Muscle layer of duodenum (tissue), 2 donors: ENCODE measurements at regions not wholly inside any gene's neighbourhood (a gene's known extent, or its start where the extent isn't known, plus 50 kb on each side); places are given as distances from the start of the nearest gene placed in this dataset.
"Not testable (repeated sequence)": the region's sequence is repeated elsewhere in the genome, so short reads cannot be mapped to it uniquely, and the experiment has no call there.

Experiments
- H3K27ac ChIP-seq: one replicate; pipeline ENCODE4 v1.7.0; 2013; ENCODE audit warnings: mild to moderate bottlenecking, low read length
- H3K27me3 ChIP-seq: one replicate; pipeline ENCODE4 v1.7.0; 2013; ENCODE audit warnings: low read depth, mild to moderate bottlenecking, control low read depth, low read length
- H3K36me3 ChIP-seq, 2 donors: one replicate each; pipeline ENCODE4 v1.7.0; 2013; ENCODE audit warnings: low read length in 2 of 2, control low read depth in 1 of 2, mild to moderate bottlenecking in 1 of 2; ENCODE audit not compliant: insufficient read depth in 2 of 2, control insufficient read depth in 1 of 2
- H3K4me1 ChIP-seq, 2 donors: one replicate each; pipeline ENCODE4 v1.7.0; 2013; ENCODE audit warnings: low read length in 2 of 2, mild to moderate bottlenecking in 2 of 2, control low read depth in 1 of 2, moderate library complexity in 1 of 2; ENCODE audit not compliant: insufficient read depth in 2 of 2, control insufficient read depth in 1 of 2
- H3K4me3 ChIP-seq, 2 donors: one replicate each; pipeline ENCODE4 v1.7.0; 2013; ENCODE audit warnings: low read length in 2 of 2, low read depth in 1 of 2, mild to moderate bottlenecking in 1 of 2
- H3K9me3 ChIP-seq, 2 donors: one replicate each; pipeline ENCODE4 v1.7.0; 2013; ENCODE audit warnings: low read length in 2 of 2, control low read depth in 1 of 2, mild to moderate bottlenecking in 1 of 2; ENCODE audit not compliant: control insufficient read depth in 1 of 2
- donor health status: healthy.

DNA sequence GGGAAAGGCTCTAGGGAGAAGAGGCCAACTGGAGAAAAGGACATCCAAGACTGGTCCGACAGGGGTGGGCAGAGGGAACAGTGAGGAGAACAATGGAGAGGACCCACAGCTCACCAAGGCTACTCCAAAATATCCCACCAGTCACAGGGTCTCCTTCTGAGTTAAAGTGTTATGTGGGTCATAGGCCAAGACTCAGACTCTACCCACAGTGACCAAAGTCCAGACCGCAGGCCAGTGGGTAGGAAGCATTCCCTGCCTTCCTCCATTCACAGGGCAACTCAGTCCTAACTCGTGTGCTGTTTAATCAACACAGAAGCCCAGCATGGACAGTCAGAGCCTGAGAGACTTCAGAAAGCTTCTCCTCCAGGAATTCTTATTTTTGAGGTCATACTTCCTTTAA is 260.6 kb downstream of the SMAD2 start:
- no peaks in the 10 kb centered on the region for H3K36me3 ChIP-seq

GRCh38 chr18:47658498-47658897 is 272.0 kb downstream of the SMAD2 start:
- Histone ChIP-seq H3K27ac (no peak overlapping the region), H3K27me3 (no peaks in the 10 kb centered on the region), H3K9me3 (peaks cover 0 to 4% of the 10 kb centered on the region in 2 donors), H3K4me1 (no peaks in the 10 kb centered on the region), H3K36me3 (no peaks in the 10 kb centered on the region), H3K4me3 (no peak overlapping the region)

More for the DNA sequence above, 260.6 kb downstream of the SMAD2 start:
- no peaks in the 10 kb centered on the region for H3K4me1 ChIP-seq
- H3K9me3 ChIP-seq, result no peaks in the 10 kb centered on the region
- H3K27me3 ChIP-seq, result no peaks in the 10 kb centered on the region
- no peak overlapping the region for H3K27ac ChIP-seq
- no peak overlapping the region for H3K4me3 ChIP-seq

- Histone ChIP-seq H3K27me3 (no peaks in the 10 kb centered on the region), H3K36me3 (no peaks in the 10 kb centered on the region), H3K9me3 (peaks cover 0 to 4% of the 10 kb centered on the region in 2 donors), H3K4me1 (no peaks in the 10 kb centered on the region), H3K27ac (no peak overlapping the region), H3K4me3 (no peak overlapping the region)
These were observed 275.5 kb downstream of the SMAD2 start for GRCh38 chr18:47654988-47655387.

DNA sequence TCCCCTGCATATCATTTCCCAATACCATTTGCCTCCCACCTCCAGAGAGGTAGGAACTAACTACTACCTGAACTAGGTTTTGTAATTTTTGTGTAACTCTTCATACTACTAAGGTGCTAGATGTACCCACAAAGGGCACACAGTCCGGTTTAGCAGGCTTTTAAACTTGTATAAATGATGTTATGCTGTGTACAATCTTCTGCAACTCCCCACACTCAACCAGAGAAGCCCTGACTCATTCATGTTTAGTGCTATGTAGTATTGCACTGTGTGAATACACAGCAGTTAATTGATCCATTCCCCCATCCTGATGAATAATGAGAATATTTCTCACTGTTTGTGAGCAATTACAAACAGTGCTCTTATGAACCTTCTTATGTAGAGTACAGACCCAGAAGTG is 285.6 kb downstream of the SMAD2 start:
- peaks cover 0 to 7% of the 10 kb centered on the region in 2 donors for H3K9me3 ChIP-seq
- no peak overlapping the region for H3K27ac ChIP-seq
- no peaks in the 10 kb centered on the region for H3K27me3 ChIP-seq
- no peaks in the 10 kb centered on the region for H3K36me3 ChIP-seq
- no peak overlapping the region for H3K4me3 ChIP-seq
- H3K4me1 ChIP-seq, result no peaks in the 10 kb centered on the region

GRCh38 chr18:47637551-47637950 is 292.9 kb downstream of the SMAD2 start:
- H3K27ac ChIP-seq, H3K36me3 ChIP-seq, H3K4me1 ChIP-seq, H3K27me3 ChIP-seq, H3K4me3 ChIP-seq, H3K9me3 ChIP-seq: not testable (repeated sequence)

DNA sequence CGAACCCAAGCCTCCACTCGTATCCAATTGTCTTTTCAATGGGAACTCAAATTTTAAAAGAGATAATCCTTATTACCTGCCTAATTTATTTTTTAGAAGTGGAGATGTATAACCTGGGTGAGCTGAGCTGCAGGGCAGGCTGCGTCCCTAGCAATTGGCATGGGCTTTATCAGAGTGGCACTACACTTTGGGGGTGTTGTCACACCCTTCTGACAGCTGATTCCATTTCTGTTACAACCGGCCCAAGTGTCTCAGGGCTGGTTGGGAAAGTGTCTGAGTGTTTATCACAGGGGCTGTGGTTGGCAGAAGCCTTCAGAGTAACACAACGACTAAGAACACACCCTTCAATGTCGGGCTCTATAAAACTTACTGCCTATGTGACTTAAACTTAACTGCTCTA is 295.0 kb downstream of the SMAD2 start:
- Histone ChIP-seq H3K4me1 (no peaks in the 10 kb centered on the region), H3K9me3 (no peaks in the 10 kb centered on the region), H3K27ac (no peak overlapping the region), H3K4me3 (no peak overlapping the region), H3K36me3 (no peaks in the 10 kb centered on the region), H3K27me3 (no peaks in the 10 kb centered on the region)

DNA sequence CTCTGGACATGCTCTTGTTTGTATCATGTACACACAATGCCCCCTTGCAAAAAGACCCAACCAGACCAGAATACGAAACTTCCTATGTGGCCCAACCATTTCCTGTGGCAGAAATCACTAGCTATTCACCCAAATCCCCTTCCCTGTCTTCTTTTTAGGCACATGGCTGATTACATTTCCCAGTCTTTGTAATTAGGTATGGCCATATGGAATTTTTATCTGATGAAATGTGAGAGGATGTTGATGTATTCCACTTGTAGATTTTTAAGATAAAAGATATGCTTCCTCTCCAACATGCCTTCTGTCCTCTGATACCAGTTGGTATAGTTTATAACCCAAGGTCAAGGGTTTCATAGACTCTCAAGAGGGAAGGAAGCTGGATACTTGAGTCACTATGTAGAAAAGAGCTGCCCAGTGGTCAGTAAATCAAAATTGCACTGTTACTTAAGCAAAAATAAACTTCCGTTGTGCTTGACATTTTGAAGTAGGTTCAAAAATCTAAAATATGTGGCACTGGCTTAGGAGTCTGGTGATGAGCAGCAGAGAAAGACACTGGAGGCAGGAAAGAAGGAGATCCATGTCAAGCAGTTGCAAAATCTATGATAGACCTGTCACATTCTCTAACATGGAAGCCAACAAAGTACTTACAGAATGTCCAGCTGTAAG is 297.4 kb downstream of the SMAD2 start:
- H3K4me3 ChIP-seq, result no peak overlapping the region
- no peak overlapping the region for H3K27ac ChIP-seq
- H3K27me3 ChIP-seq, result no peaks in the 10 kb centered on the region
- H3K4me1 ChIP-seq, result no peaks in the 10 kb centered on the region
- no peaks in the 10 kb centered on the region for H3K36me3 ChIP-seq
- H3K9me3 ChIP-seq, result no peaks in the 10 kb centered on the region

GRCh38 chr18:47628893-47629292 is 301.6 kb downstream of the SMAD2 start:
- Histone ChIP-seq H3K27me3 (no peaks in the 10 kb centered on the region), H3K27ac (no peak overlapping the region), H3K36me3 (no peaks in the 10 kb centered on the region), H3K9me3 (no peaks in the 10 kb centered on the region), H3K4me1 (no peaks in the 10 kb centered on the region), H3K4me3 (no peak overlapping the region)

- Histone ChIP-seq H3K9me3 (no peaks in the 10 kb centered on the region), H3K27ac (no peak overlapping the region), H3K36me3 (no peaks in the 10 kb centered on the region), H3K27me3 (no peaks in the 10 kb centered on the region), H3K4me1 (no peaks in the 10 kb centered on the region), H3K4me3 (no peak overlapping the region)
These were observed 302.1 kb downstream of the SMAD2 start for GRCh38 chr18:47628240-47628781.

- Histone ChIP-seq H3K27ac (no peak overlapping the region), H3K36me3 (no peaks in the 10 kb centered on the region), H3K4me3 (no peak overlapping the region), H3K9me3 (no peaks in the 10 kb centered on the region), H3K4me1 (no peaks in the 10 kb centered on the region), H3K27me3 (no peaks in the 10 kb centered on the region)
These were observed 303.4 kb downstream of the SMAD2 start for GRCh38 chr18:47627030-47627429.

- Histone ChIP-seq H3K4me3 (no peak overlapping the region), H3K36me3 (no peaks in the 10 kb centered on the region), H3K9me3 (no peaks in the 10 kb centered on the region), H3K27ac (no peak overlapping the region), H3K27me3 (no peaks in the 10 kb centered on the region), H3K4me1 (no peaks in the 10 kb centered on the region)
These were observed 310.5 kb downstream of the SMAD2 start for GRCh38 chr18:47619771-47620448.
